GM12864 (cell line): ENCODE measurements at regions not wholly inside any gene's neighbourhood (a gene's known extent, or its start where the extent isn't known, plus 50 kb on each side); places are given as distances from the start of the nearest gene placed in this dataset.

Experiments used
- DNase-seq: peaks from one replicate; pipeline ENCODE4 v3.0.0-alpha.2; 2011; ENCODE audit warnings: low read depth
- H3K4me3 ChIP-seq: 2 replicates; pipeline ENCODE4 v1.5.1; 2011; ENCODE audit warnings: mild to moderate bottlenecking, low read depth, low read length, control low read depth
- TF ChIP-seq, protein P1 (sequence below): IDR thresholded peaks from 2 replicates; pipeline ENCODE4 v1.5.1; 2011; ENCODE audit warnings: low read depth, mild to moderate bottlenecking, moderate library complexity, low read length, control low read depth, inconsistent platforms; ENCODE audit errors: missing control alignments

DNA sequence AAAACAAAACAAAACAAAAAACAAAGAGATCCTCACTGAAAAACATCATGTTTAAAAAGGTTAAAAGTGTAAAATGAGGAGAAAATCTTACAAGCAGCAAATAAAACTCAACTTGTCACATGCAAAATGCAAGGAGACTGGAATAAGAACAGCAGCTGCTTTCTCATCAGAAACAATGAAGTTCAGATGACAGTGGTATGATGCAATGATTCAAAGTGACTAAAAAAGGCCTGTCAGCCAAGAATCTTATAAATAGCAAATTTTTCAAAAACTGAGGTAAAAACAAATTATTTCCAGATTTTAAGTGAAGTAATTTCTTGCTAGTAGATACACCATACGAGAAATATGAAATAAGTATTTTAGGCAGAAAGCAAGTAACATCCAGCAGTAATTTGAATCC is 68.6 kb upstream of the EPHA3 start:
- TF ChIP-seq, protein P1, sequence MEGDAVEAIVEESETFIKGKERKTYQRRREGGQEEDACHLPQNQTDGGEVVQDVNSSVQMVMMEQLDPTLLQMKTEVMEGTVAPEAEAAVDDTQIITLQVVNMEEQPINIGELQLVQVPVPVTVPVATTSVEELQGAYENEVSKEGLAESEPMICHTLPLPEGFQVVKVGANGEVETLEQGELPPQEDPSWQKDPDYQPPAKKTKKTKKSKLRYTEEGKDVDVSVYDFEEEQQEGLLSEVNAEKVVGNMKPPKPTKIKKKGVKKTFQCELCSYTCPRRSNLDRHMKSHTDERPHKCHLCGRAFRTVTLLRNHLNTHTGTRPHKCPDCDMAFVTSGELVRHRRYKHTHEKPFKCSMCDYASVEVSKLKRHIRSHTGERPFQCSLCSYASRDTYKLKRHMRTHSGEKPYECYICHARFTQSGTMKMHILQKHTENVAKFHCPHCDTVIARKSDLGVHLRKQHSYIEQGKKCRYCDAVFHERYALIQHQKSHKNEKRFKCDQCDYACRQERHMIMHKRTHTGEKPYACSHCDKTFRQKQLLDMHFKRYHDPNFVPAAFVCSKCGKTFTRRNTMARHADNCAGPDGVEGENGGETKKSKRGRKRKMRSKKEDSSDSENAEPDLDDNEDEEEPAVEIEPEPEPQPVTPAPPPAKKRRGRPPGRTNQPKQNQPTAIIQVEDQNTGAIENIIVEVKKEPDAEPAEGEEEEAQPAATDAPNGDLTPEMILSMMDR: no peak
- H3K4me3 ChIP-seq: no peak overlapping the region
- no peak for DNase-seq

DNA sequence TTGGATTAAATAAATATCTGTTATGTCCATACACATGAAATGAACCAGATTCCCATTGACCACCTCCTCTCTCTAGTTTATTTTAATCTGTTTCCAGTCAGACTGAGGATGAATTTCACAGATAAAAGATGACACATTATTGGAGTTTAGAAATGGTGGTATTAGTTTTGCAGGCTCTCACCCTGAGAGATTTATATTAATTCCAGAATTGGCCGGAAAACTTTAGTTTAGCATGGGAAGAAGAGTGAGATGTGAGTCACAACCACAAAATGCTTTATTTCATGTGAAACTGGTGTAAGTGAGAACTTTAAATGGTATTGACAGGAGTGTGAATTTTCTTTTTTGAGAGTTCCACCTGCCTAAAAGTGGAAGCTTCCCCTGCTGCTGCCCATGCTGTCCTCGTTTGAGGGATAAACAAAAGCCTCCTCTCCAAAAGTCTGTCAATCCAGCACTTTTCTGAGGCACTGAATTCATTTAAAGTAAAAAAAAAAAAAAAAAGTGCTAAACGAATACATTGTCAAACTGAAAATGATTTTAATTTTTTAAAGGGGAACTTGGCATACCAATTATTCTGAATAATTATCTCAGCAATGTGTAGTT is 65.1 kb upstream of the EPHA3 start:
- TF ChIP-seq, protein P1: no peak
- no peak overlapping the region for H3K4me3 ChIP-seq
- no peak for DNase-seq

DNA sequence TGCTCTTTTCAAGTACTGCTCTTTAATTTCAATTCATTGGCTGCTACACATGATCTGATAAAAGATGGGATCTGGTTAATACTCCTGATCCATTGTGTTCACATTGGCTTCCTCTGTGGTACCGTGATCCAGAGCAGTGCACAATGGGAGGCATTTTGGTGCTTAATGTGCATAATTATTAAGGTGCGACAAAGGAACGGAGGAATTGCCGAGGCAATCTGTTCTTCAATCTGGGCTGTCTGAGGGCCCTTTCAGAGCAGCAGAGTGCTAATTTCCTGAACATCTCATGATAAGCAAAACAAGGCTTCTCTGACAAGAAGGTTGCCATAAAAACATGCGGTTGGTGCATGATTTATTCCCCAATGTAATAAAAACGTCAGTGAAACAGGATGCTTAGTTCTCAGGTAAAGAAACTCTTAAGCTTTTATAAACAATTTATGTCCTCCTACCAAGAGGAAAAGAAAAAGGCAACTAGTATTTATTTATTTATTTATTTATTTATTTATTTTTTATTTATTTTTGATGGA is 64.0 kb upstream of the EPHA3 start:
- H3K4me3 ChIP-seq: no peak overlapping the region
- DNase-seq: no peak
- TF ChIP-seq, protein P1: no peak

DNA sequence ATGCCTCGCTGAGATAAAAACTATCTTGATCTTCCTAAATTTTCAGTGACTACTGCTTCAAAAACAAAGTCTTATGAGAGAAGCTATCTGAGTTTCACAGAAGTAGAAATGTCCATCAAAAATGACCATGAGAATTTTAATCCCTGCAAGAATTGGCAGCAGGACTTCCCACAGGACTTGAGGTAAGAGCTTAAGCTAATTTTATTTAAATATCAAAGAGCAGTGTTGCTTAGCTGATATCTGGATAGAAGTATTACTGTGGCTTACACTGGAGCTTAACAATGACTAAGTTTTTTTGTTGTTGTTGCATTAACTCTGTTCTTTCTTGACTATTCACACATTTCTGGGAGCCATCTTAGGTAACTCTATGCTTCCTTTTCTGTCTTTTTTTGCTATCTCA is 60.8 kb upstream of the EPHA3 start:
- TF ChIP-seq, protein P1: no peak
- DNase-seq: no peak
- H3K4me3 ChIP-seq: no peak overlapping the region

DNA sequence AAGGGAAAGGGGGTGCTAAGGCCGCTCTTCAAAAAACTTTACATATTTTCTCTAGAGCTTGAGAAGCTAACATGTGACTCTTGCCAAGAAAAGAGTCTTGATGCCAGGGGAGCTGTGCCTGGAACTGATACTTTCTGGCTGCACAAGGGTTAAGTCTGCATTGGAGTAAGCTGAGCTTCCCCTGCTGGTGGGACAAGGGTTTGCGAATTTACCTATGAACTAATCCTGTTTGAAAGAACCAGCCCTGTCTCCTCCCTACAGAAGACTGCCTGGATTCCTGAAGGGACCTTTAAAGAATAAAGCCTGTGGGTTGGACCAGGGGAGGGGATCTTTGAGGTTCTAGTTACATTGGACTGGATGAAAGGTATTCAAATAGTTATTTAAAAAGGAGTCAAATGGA is 58.3 kb upstream of the EPHA3 start:
- no peak overlapping the region for H3K4me3 ChIP-seq
- no peak for DNase-seq
- TF ChIP-seq, protein P1: peak; percentile 31

DNA sequence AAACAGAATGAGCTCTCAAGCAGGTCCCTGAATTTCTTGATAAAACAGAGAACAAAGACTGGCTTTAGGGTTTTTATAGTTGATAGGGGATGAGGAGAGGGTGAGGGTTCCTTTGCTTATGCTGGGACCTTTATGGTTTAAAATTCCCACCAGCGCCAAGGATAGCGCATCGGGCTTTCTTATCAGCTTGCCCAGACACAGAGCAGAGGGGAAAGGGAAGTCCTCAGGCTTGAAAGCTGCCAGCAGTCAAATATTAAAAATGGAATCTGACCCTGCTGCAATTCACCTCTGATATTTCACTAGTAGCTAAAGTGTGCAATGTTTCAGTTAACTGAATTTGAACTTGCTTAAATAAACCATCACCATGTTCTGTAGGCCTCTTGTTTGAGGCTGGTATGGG is 55.0 kb upstream of the EPHA3 start:
- TF ChIP-seq, protein P1: no peak
- no peak for DNase-seq
- no peak overlapping the region for H3K4me3 ChIP-seq

DNA sequence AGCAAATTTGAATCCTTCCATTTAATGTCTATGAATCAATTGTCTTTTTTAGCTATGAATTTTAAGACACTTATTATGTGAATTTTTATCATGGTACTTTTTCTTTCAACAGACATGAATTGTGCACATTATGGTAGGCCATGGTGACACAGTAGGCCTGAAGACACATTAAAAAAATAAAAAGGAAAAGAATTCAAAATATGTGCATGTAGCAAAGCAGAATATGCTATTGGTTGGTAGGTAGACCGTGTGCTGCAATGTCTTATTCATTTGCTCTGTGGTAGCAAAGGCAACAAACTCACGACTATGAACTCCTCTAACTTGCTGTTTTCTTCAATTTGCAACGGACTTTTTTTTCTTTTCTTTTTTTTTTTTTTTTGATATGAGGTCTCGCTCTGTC is 50.0 kb upstream of the EPHA3 start:
- TF ChIP-seq, protein P1: no peak
- H3K4me3 ChIP-seq: no peak overlapping the region
- DNase-seq: no peak
